RWPE1 (cell line): ENCODE measurements at regions not wholly inside any gene's neighbourhood (a gene's known extent, or its start where the extent isn't known, plus 50 kb on each side); places are given as distances from the start of the nearest gene placed in this dataset.

Source experiments
- CTCF ChIA-PET: fragments of 350-600 bp; sonication (Branson Sonifier 250); formaldehyde crosslinking; extraction: SDS; loops from one replicate; lab custom pipeline; 2021; lab: Yijun Ruan, JAX
- POLR2A ChIA-PET: fragments of 400-600 bp; formaldehyde crosslinking; extraction: SDS; loops from one replicate; lab custom pipeline; 2020; ENCODE audit warnings: antibody characterized with exemption; ENCODE audit not compliant: low non-redundant PET; lab: Yijun Ruan, JAX
- DNase-seq: peaks from one replicate; pipeline ENCODE4 v3.0.0; 2012; ENCODE audit warnings: low spot score
- H3K27ac ChIP-seq: fragments of 450-650 bp; 2 replicates; pipeline ENCODE4 v1.5.1; 2017
- CTCF ChIP-seq: fragments of 450-650 bp; conservative IDR thresholded peaks from 2 replicates; pipeline ENCODE4 v1.5.1; 2017; ENCODE audit warnings: low read depth, mild to moderate bottlenecking

- no peak overlapping the region for H3K27ac ChIP-seq
- no peak for DNase-seq
- ChIA-PET CTCF (interaction anchor here (0.6 to 0.7 kb wide), 2 partner anchors 10 to 761 kb away, joined by 3 to 4 read pairs; no protein-coding TSS in a partner anchor), POLR2A (no interaction called here)
- no peak for TF ChIP-seq CTCF
Observed at GRCh38 chr4:134650461-134650860, 448.9 kb upstream of the PABPC4L start.

- no peak for DNase-seq
- CTCF ChIA-PET = no interaction called here
- POLR2A ChIA-PET = no interaction called here
- no peak for TF ChIP-seq CTCF
- H3K27ac ChIP-seq = no peak overlapping the region
Observed at GRCh38 chr4:134645778-134646177, 444.2 kb upstream of the PABPC4L start.

- TF ChIP-seq CTCF = no peak
- ChIA-PET CTCF (no interaction called here), POLR2A (no interaction called here)
Observed at GRCh38 chr4:134636338-134637051, 434.9 kb upstream of the PABPC4L start.

GRCh38 chr4:134634301-134634700, 432.7 kb upstream of the PABPC4L start:
- ChIA-PET CTCF (interaction anchor here (0.6 kb wide), 1 partner anchor 18 kb away, joined by 3 read pairs; no protein-coding TSS in a partner anchor), POLR2A (no interaction called here)
- no peak overlapping the region for H3K27ac ChIP-seq
- no peak for DNase-seq
- no peak for TF ChIP-seq CTCF

More at GRCh38 chr4:134636338-134637051, 434.9 kb upstream of the PABPC4L start:
- H3K27ac ChIP-seq = no peak overlapping the region
- DNase-seq = no peak

GRCh38 chr4:134632056-134632455, 430.5 kb upstream of the PABPC4L start:
- POLR2A ChIA-PET = no interaction called here
- H3K27ac ChIP-seq = no peak overlapping the region
- CTCF ChIA-PET = no interaction called here
- no peak for DNase-seq
- TF ChIP-seq CTCF = no peak

GRCh38 chr4:134628066-134628465, 426.5 kb upstream of the PABPC4L start:
- no peak for TF ChIP-seq CTCF
- no peak overlapping the region for H3K27ac ChIP-seq
- no peak for DNase-seq
- CTCF ChIA-PET = interaction anchor here (0.8 kb wide), 1 partner anchor 266 kb away, joined by 4 read pairs; no protein-coding TSS in a partner anchor
- POLR2A ChIA-PET = no interaction called here
